Ovary (tissue), 3 donors: ENCODE measurements at regions not wholly inside any gene's neighbourhood (a gene's known extent, or its start where the extent isn't known, plus 50 kb on each side); places are given as distances from the start of the nearest gene placed in this dataset.

Source experiments
- CTCF ChIP-seq, 3 donors: fragments of 450-650 bp in 2 of 3; fragments of 200-600 bp in 1 of 3; IDR thresholded peaks; one replicate each; pipeline versions ENCODE4 v1.5.1 to v1.8.0; 2016 to 2022; ENCODE audit warnings: antibody characterized with exemption in 3 of 3, mild to moderate bottlenecking in 1 of 3
- POLR2A ChIP-seq: fragments of 450-650 bp; IDR thresholded peaks from one replicate; pipeline ENCODE4 v1.6.1; 2017; ENCODE audit warnings: antibody characterized with exemption, mild to moderate bottlenecking, moderate library complexity
- donor health status: DM: no; HTN: no; CAD: no.

GRCh38 chr2:8378016-8378810, 303.6 kb upstream of the ID2 start:
- no peak for TF ChIP-seq CTCF (IDR thresholded peaks at IDR 0.05)
- no peak for TF ChIP-seq POLR2A
